ENCODE measurements at regions not wholly inside any gene's neighbourhood (a gene's known extent, or its start where the extent isn't known, plus 50 kb on each side); places are given as distances from the start of the nearest gene placed in this dataset.
"Not testable (repeated sequence)": the region's sequence is repeated elsewhere in the genome, so short reads cannot be mapped to it uniquely, and the experiment has no call there.

GRCh38 chr12:83515306-83516026 lies 828.8 kb downstream of the TMTC2 start:
- no peak for TF ChIP-seq CTCF (IDR thresholded peaks at IDR 0.05; ENCODE audit: low read depth, low read length, missing control alignments)
- no peak overlapping the region for H3K4me3 ChIP-seq (ENCODE audit: low read depth, low read length)
- no peak for DNase-seq (ENCODE audit: low read depth)

- no peak for DNase-seq (ENCODE audit: low read depth)
- no peak overlapping the region for H3K4me3 ChIP-seq (ENCODE audit: low read depth, low read length)
- no peak for TF ChIP-seq CTCF (IDR thresholded peaks at IDR 0.05; ENCODE audit: low read depth, low read length, missing control alignments)
Measured at GRCh38 chr12:83514372-83514771, 827.7 kb downstream of the TMTC2 start.

- DNase-seq (ENCODE audit: low read depth) = no peak
- no peak overlapping the region for H3K4me3 ChIP-seq (ENCODE audit: low read depth, low read length)
- TF ChIP-seq CTCF (IDR thresholded peaks at IDR 0.05; ENCODE audit: low read depth, low read length, missing control alignments) = no peak
Measured at GRCh38 chr12:83506841-83507240, 820.1 kb downstream of the TMTC2 start.

GRCh38 chr12:83505586-83505985 lies 818.9 kb downstream of the TMTC2 start:
- no peak for TF ChIP-seq CTCF (IDR thresholded peaks at IDR 0.05; ENCODE audit: low read depth, low read length, missing control alignments)
- DNase-seq (ENCODE audit: low read depth) = no peak
- no peak overlapping the region for H3K4me3 ChIP-seq (ENCODE audit: low read depth, low read length)

- H3K4me3 ChIP-seq (ENCODE audit: low read depth, low read length); DNase-seq (ENCODE audit: low read depth): not testable (repeated sequence)
Measured at GRCh38 chr12:83499894-83500293, 813.2 kb downstream of the TMTC2 start.

- H3K4me3 ChIP-seq (ENCODE audit: low read depth, low read length) = no peak overlapping the region
- no peak for DNase-seq (ENCODE audit: low read depth)
- no peak for TF ChIP-seq CTCF (IDR thresholded peaks at IDR 0.05; ENCODE audit: low read depth, low read length, missing control alignments)
Measured at GRCh38 chr12:83477696-83478095, 791.0 kb downstream of the TMTC2 start.

- DNase-seq (ENCODE audit: low read depth) = no peak
- TF ChIP-seq CTCF (IDR thresholded peaks at IDR 0.05; ENCODE audit: low read depth, low read length, missing control alignments) = no peak
- no peak overlapping the region for H3K4me3 ChIP-seq (ENCODE audit: low read depth, low read length)
Measured at GRCh38 chr12:83476695-83477690, 790.3 kb downstream of the TMTC2 start.
